K562 (cell line): ENCODE measurements at regions not wholly inside any gene's neighbourhood (a gene's known extent, or its start where the extent isn't known, plus 50 kb on each side); places are given as distances from the start of the nearest gene placed in this dataset.

ENCODE experiments used
- ATAC-seq: fragments of 200-7000 bp; cut with Tn5 transposase; 3 replicates; pipeline ENCODE4 v1.9.1; 2020; ENCODE audit warnings: moderate library complexity
- BruUV-seq: library from RNA; stranded (reverse); fragments of 400-500 nt; replicated peaks from 2 replicates; lab custom pipeline; 2021; lab: Mats Ljungman, UMichigan
- CTCF ChIA-PET: fragments of 300-600 bp; formaldehyde crosslinking; extraction: SDS; loops from one replicate; lab custom pipeline; 2021; ENCODE audit warnings: low intra/inter-chr PET ratio; lab: Yijun Ruan, JAX
- POLR2A ChIA-PET: fragments of 300-600, 350-650 bp; sonication (Branson Sonifier 250); formaldehyde crosslinking; extraction: SDS; loops from one replicate; lab custom pipeline; 2021; ENCODE audit warnings: antibody characterized with exemption, inconsistent platforms; lab: Yijun Ruan, JAX
- DNase-seq, 4 experiments: peaks; one replicate each; pipeline versions ENCODE4 v3.0.0 to v3.0.0-alpha.2; 2011 to 2018; ENCODE audit warnings: low spot score in 3 of 4, mixed read lengths in 3 of 4; ENCODE audit errors: extremely low read depth in 1 of 4
- FAIRE-seq: peaks from 2 replicates; lab custom pipeline; 2011; peaks lifted over from hg19 to GRCh38; lab: Jason Lieb, UNC
- H2AFZ ChIP-seq: 2 replicates; pipeline ENCODE4 v1.6.0; 2011; ENCODE audit warnings: low read depth, low read length, control low read depth, inconsistent platforms
- H3K27ac ChIP-seq: fragments of 200-600 bp; 3 replicates; pipeline ENCODE4 v1.8.0; 2011; ENCODE audit warnings: low read depth, mild to moderate bottlenecking, control low read depth, inconsistent platforms, low read length, moderate library complexity, mixed read lengths; ENCODE audit errors: extremely low read depth
- H3K27me3 ChIP-seq, 2 experiments: fragments of 300-600 bp in 1 of 2; 2 replicates in 1 of 2; 3 replicates in 1 of 2; pipeline versions ENCODE4 v1.6.0 to v1.8.0; 2011; ENCODE audit warnings: inconsistent platforms in 2 of 2, low read length in 2 of 2, mild to moderate bottlenecking in 1 of 2, mixed read lengths in 1 of 2, moderate library complexity in 1 of 2; ENCODE audit not compliant: control insufficient read depth in 2 of 2, insufficient read depth in 2 of 2
- H3K36me3 ChIP-seq: fragments of 300-600 bp; 3 replicates; pipeline ENCODE4 v1.8.0; 2011; ENCODE audit warnings: mild to moderate bottlenecking, low read length, inconsistent platforms; ENCODE audit not compliant: control insufficient read depth, insufficient read depth
- H3K4me1 ChIP-seq, 2 experiments: fragments of 200-600 bp in 1 of 2; replicated peaks in 1 of 2; 2 replicates in 1 of 2; 3 replicates in 1 of 2; pipeline versions ENCODE4 v1.5.1 to v1.8.0; 2011; ENCODE audit warnings: inconsistent platforms in 2 of 2, low read length in 2 of 2, mild to moderate bottlenecking in 1 of 2, mixed read lengths in 1 of 2, moderate library complexity in 1 of 2; ENCODE audit not compliant: control insufficient read depth in 2 of 2, insufficient read depth in 2 of 2
- H3K4me2 ChIP-seq: 2 replicates; pipeline ENCODE4 v1.6.1; 2011; ENCODE audit warnings: low read length, control low read depth, inconsistent platforms, mixed read lengths; ENCODE audit not compliant: insufficient read depth
- H3K4me3 ChIP-seq: fragments of 200-600 bp; sonication (generic), shearing (Covaris generic); 2 replicates; pipeline ENCODE4 v1.5.1; 2016; ENCODE audit warnings: control low read depth, inconsistent platforms
- H3K79me2 ChIP-seq: fragments of 200-600 bp; 3 replicates; pipeline ENCODE4 v1.8.0; 2011; ENCODE audit warnings: low read length, inconsistent platforms; ENCODE audit not compliant: control insufficient read depth, insufficient read depth
- H3K9ac ChIP-seq, 2 experiments: 2 replicates each; pipeline versions ENCODE4 v1.6.0 to v1.6.1; 2011; ENCODE audit warnings: low read depth in 2 of 2, low read length in 2 of 2, control low read depth in 1 of 2, inconsistent platforms in 1 of 2, mild to moderate bottlenecking in 1 of 2, mixed read lengths in 1 of 2; ENCODE audit not compliant: insufficient read depth in 1 of 2
- H3K9me1 ChIP-seq: one replicate; pipeline ENCODE4 v1.6.0; 2011; ENCODE audit warnings: inconsistent platforms, mild to moderate bottlenecking, low read length, moderate library complexity; ENCODE audit not compliant: control insufficient read depth, insufficient read depth
- H3K9me3 ChIP-seq: replicated peaks from 2 replicates; pipeline ENCODE4 v1.5.1; 2011; ENCODE audit warnings: low read depth, low read length, inconsistent platforms; ENCODE audit not compliant: control insufficient read depth, insufficient read depth
- H4K20me1 ChIP-seq: replicated peaks from 2 replicates; pipeline ENCODE4 v1.6.1; 2011; ENCODE audit warnings: low read length, inconsistent platforms, mixed read lengths; ENCODE audit not compliant: control insufficient read depth, insufficient read depth
- FOXK1 ChIP-seq: sonication (generic); formaldehyde crosslinking; IDR thresholded peaks from 2 replicates; pipeline ENCODE4 v1.8.0; 2022; ENCODE audit warnings: missing genetic modification reagents, mild to moderate bottlenecking, borderline replicate concordance
- ID3 ChIP-seq, 2 experiments: fragments of 250-450 bp in 1 of 2; fragments of 450-650 bp in 1 of 2; sonication (Bioruptor Pico) in 1 of 2; IDR thresholded peaks; 2 replicates each; pipeline versions ENCODE4 v1.6.1 to v1.8.0; 2016 to 2021; ENCODE audit warnings: mild to moderate bottlenecking in 2 of 2, moderate library complexity in 2 of 2, missing compliant biosample characterization in 1 of 2, missing genetic modification characterization in 1 of 2
- MED1 ChIP-seq: sonication (generic); formaldehyde crosslinking; IDR thresholded peaks from 2 replicates; pipeline ENCODE4 v1.8.1; 2023; ENCODE audit warnings: missing genetic modification reagents, borderline replicate concordance
- MTA3 ChIP-seq: fragments of 450-650 bp; formaldehyde crosslinking; IDR thresholded peaks from 2 replicates; pipeline ENCODE4 v1.6.1; 2017; ENCODE audit warnings: mild to moderate bottlenecking, borderline replicate concordance
- MXI1 ChIP-seq: IDR thresholded peaks from 2 replicates; pipeline ENCODE4 v1.6.1; 2011; ENCODE audit warnings: low read depth, mild to moderate bottlenecking, improper control_type of control experiment, low read length
- NFYB ChIP-seq: IDR thresholded peaks from 2 replicates; pipeline ENCODE4 v1.6.1; 2011; ENCODE audit warnings: mild to moderate bottlenecking, moderate library complexity; ENCODE audit not compliant: insufficient read length; ENCODE audit errors: extremely low read depth
- RBFOX2 ChIP-seq: fragments of 200-400 bp; formaldehyde crosslinking; IDR thresholded peaks from 2 replicates; pipeline ENCODE4 v1.6.1; 2017; ENCODE audit warnings: low read depth, mild to moderate bottlenecking, low read length, moderate library complexity
- SAFB ChIP-seq: fragments of 200-400 bp; formaldehyde crosslinking; IDR thresholded peaks from 2 replicates; pipeline ENCODE4 v1.6.1; 2017; ENCODE audit warnings: low read depth, low read length, borderline replicate concordance
- ZC3H11A ChIP-seq: IDR thresholded peaks from 2 replicates; pipeline ENCODE4 v1.6.1; 2012; ENCODE audit warnings: low read depth, low read length, improper control_type of control experiment
- ZNF12 ChIP-seq: sonication (generic); formaldehyde crosslinking; IDR thresholded peaks from 2 replicates; pipeline ENCODE4 v1.4.0; 2020; ENCODE audit warnings: mild to moderate bottlenecking, missing genetic modification reagents
- ZNF124 ChIP-seq: sonication (generic); formaldehyde crosslinking; IDR thresholded peaks from 2 replicates; pipeline ENCODE4 v1.8.1; 2022; ENCODE audit warnings: missing genetic modification reagents
- ZNF436 ChIP-seq: fragments of 250-450, 450-650 bp; sonication (Bioruptor Pico); formaldehyde crosslinking; IDR thresholded peaks from 2 replicates; pipeline ENCODE4 v1.7.0; 2020; ENCODE audit warnings: mild to moderate bottlenecking
- ZNF644 ChIP-seq: fragments of 200-800 bp; sonication (Bioruptor generic); IDR thresholded peaks from 2 replicates; pipeline ENCODE4 v1.6.1; 2016; ENCODE audit warnings: low read depth, missing genetic modification characterization, missing compliant biosample characterization
- WGBS: fragments of 100-300 bp; shearing (Covaris generic); methylation state at CpG from one replicate; pipeline ENCODE4 v1.1.6; 2016; ENCODE audit warnings: low coverage, mixed read lengths; ENCODE audit not compliant: insufficient coverage; ENCODE audit errors: missing lambda C conversion rate; 5-methylcytosine and 5-hydroxymethylcytosine counted together
- in situ Hi-C: fragments of 300-500 bp; cut with MboI; formaldehyde crosslinking; loops from 4 replicates; pipeline ENCODE4 v1.15.0; 2018; ENCODE audit warnings: inconsistent platforms, mixed read lengths
- intact Hi-C: fragments of 100-400 bp; cut with micrococcal nuclease; formaldehyde crosslinking; loops from 2 replicates; pipeline ENCODE4 v1.14.2; 2022
- TF ChIP-seq, protein P1 (sequence below): fragments of 450-650 bp; IDR thresholded peaks from 2 replicates; pipeline ENCODE4 v1.6.1; 2018; ENCODE audit not compliant: partially characterized antibody
- TF ChIP-seq, protein P2 (sequence below): fragments of 250-450 bp; sonication (Bioruptor Pico); IDR thresholded peaks from 2 replicates; pipeline ENCODE4 v1.4.0; 2020; ENCODE audit warnings: mild to moderate bottlenecking, moderate library complexity
- TF ChIP-seq, protein P3 (sequence below): IDR thresholded peaks from 2 replicates; pipeline ENCODE4 v1.6.1; 2011; ENCODE audit warnings: borderline replicate concordance, low read depth, mild to moderate bottlenecking, moderate library complexity, low read length; ENCODE audit not compliant: insufficient read depth, poor library complexity, severe bottlenecking

GRCh38 chr4:41466249-41466648 lies 71.7 kb upstream of the LIMCH1 start:
- no peak for DNase-seq
- TF ChIP-seq FOXK1 (CRISPR knock-in tag) (no peak), ZC3H11A (no peak), ZNF436 (CRISPR knock-in tag) (no peak), ZNF124 (CRISPR knock-in tag) (no peak), MTA3 (no peak), SAFB (no peak), ZNF12 (no peak), NFYB (no peak), MXI1 (no peak), ZNF644 (no peak), RBFOX2 (no peak), MED1 (CRISPR knock-in tag) (no peak), ID3 (CRISPR knock-in tag; IDR thresholded peaks at IDR 0.05) (no peak), ID3 (tag; IDR thresholded peaks at IDR 0.05) (no peak)
- TF ChIP-seq, protein P1, sequence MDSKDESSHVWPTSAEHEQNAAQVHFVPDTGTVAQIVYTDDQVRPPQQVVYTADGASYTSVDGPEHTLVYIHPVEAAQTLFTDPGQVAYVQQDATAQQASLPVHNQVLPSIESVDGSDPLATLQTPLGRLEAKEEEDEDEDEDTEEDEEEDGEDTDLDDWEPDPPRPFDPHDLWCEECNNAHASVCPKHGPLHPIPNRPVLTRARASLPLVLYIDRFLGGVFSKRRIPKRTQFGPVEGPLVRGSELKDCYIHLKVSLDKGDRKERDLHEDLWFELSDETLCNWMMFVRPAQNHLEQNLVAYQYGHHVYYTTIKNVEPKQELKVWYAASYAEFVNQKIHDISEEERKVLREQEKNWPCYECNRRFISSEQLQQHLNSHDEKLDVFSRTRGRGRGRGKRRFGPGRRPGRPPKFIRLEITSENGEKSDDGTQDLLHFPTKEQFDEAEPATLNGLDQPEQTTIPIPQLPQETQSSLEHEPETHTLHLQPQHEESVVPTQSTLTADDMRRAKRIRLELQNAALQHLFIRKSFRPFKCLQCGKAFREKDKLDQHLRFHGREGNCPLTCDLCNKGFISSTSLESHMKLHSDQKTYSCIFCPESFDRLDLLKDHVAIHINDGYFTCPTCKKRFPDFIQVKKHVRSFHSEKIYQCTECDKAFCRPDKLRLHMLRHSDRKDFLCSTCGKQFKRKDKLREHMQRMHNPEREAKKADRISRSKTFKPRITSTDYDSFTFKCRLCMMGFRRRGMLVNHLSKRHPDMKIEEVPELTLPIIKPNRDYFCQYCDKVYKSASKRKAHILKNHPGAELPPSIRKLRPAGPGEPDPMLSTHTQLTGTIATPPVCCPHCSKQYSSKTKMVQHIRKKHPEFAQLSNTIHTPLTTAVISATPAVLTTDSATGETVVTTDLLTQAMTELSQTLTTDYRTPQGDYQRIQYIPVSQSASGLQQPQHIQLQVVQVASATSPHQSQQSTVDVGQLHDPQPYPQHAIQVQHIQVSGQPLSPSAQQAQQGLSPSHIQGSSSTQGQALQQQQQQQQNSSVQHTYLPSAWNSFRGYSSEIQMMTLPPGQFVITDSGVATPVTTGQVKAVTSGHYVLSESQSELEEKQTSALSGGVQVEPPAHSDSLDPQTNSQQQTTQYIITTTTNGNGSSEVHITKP: no peak
- TF ChIP-seq, protein P2, sequence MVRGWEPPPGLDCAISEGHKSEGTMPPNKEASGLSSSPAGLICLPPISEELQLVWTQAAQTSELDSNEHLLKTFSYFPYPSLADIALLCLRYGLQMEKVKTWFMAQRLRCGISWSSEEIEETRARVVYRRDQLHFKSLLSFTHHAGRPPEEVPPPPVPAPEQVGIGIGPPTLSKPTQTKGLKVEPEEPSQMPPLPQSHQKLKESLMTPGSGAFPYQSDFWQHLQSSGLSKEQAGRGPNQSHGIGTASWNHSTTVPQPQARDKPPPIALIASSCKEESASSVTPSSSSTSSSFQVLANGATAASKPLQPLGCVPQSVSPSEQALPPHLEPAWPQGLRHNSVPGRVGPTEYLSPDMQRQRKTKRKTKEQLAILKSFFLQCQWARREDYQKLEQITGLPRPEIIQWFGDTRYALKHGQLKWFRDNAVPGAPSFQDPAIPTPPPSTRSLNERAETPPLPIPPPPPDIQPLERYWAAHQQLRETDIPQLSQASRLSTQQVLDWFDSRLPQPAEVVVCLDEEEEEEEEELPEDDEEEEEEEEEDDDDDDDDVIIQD (CRISPR knock-in tag): no peak
- TF ChIP-seq, protein P3, sequence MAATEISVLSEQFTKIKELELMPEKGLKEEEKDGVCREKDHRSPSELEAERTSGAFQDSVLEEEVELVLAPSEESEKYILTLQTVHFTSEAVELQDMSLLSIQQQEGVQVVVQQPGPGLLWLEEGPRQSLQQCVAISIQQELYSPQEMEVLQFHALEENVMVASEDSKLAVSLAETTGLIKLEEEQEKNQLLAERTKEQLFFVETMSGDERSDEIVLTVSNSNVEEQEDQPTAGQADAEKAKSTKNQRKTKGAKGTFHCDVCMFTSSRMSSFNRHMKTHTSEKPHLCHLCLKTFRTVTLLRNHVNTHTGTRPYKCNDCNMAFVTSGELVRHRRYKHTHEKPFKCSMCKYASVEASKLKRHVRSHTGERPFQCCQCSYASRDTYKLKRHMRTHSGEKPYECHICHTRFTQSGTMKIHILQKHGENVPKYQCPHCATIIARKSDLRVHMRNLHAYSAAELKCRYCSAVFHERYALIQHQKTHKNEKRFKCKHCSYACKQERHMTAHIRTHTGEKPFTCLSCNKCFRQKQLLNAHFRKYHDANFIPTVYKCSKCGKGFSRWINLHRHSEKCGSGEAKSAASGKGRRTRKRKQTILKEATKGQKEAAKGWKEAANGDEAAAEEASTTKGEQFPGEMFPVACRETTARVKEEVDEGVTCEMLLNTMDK: no peak
- 0% methylated on average over 2 of the region's 2 CpGs for WGBS
- no peak overlapping the region for H3K4me3 ChIP-seq
- no peaks in the 10 kb centered on the region for H3K36me3 ChIP-seq
- no peaks in the 10 kb centered on the region for H3K9me1 ChIP-seq
- BruUV-seq: no TSS peak
- intact Hi-C loops (no loop called here), in situ Hi-C loops (no loop called here)
- no peaks in the 10 kb centered on the region for H4K20me1 ChIP-seq
- H3K79me2 ChIP-seq: no peaks in the 10 kb centered on the region
- no peak for ATAC-seq
- no peak for FAIRE-seq
- no peaks in the 10 kb centered on the region for H3K4me1 ChIP-seq
- POLR2A ChIA-PET: no interaction called here
- no peak overlapping the region for H2AFZ ChIP-seq
- H3K27ac ChIP-seq: no peak overlapping the region
- no peaks in the 10 kb centered on the region for H3K9me3 ChIP-seq
- H3K4me2 ChIP-seq: no peak overlapping the region
- no peak overlapping the region for H3K9ac ChIP-seq
- H3K27me3 ChIP-seq: no peaks in the 10 kb centered on the region
- CTCF ChIA-PET: no interaction called here
